ENCODE measurements at regions not wholly inside any gene's neighbourhood (a gene's known extent, or its start where the extent isn't known, plus 50 kb on each side); places are given as distances from the start of the nearest gene placed in this dataset.
"Not testable (repeated sequence)": the region's sequence is repeated elsewhere in the genome, so short reads cannot be mapped to it uniquely, and the experiment has no call there.

GRCh38 chr10:76815505-76815904 is 822.1 kb downstream of the KCNMA1 start:
- H3K4me3 ChIP-seq (ENCODE audit: low read depth, low read length); H3K9me3 ChIP-seq (ENCODE audit: control insufficient read depth, insufficient read depth, low read length); H3K4me1 ChIP-seq (ENCODE audit: control insufficient read depth, insufficient read depth, low read length); H3K27me3 ChIP-seq (ENCODE audit: control insufficient read depth, insufficient read depth, low read length); H3K36me3 ChIP-seq (ENCODE audit: control insufficient read depth, insufficient read depth, low read length); H3K9ac ChIP-seq (ENCODE audit: low read depth, low read length); H3K27ac ChIP-seq (ENCODE audit: low read depth, low read length): not testable (repeated sequence)

- Histone ChIP-seq H3K27ac (ENCODE audit: low read depth, low read length) (no peak overlapping the region), H3K4me1 (ENCODE audit: control insufficient read depth, insufficient read depth, low read length) (no peaks in the 10 kb centered on the region), H3K27me3 (ENCODE audit: control insufficient read depth, insufficient read depth, low read length) (no peaks in the 10 kb centered on the region), H3K36me3 (ENCODE audit: control insufficient read depth, insufficient read depth, low read length) (no peaks in the 10 kb centered on the region), H3K4me3 (ENCODE audit: low read depth, low read length) (no peak overlapping the region), H3K9me3 (ENCODE audit: control insufficient read depth, insufficient read depth, low read length) (no peaks in the 10 kb centered on the region), H3K9ac (ENCODE audit: low read depth, low read length) (no peak overlapping the region)
These were observed 826.2 kb downstream of the KCNMA1 start for GRCh38 chr10:76811430-76811829.

- Histone ChIP-seq H3K9me3 (ENCODE audit: control insufficient read depth, insufficient read depth, low read length) (no peaks in the 10 kb centered on the region), H3K4me1 (ENCODE audit: control insufficient read depth, insufficient read depth, low read length) (no peaks in the 10 kb centered on the region), H3K27ac (ENCODE audit: low read depth, low read length) (no peak overlapping the region), H3K27me3 (ENCODE audit: control insufficient read depth, insufficient read depth, low read length) (no peaks in the 10 kb centered on the region), H3K4me3 (ENCODE audit: low read depth, low read length) (no peak overlapping the region), H3K36me3 (ENCODE audit: control insufficient read depth, insufficient read depth, low read length) (no peaks in the 10 kb centered on the region), H3K9ac (ENCODE audit: low read depth, low read length) (no peak overlapping the region)
These were observed 849.2 kb downstream of the KCNMA1 start for GRCh38 chr10:76788452-76788811.

- H3K4me1 ChIP-seq (ENCODE audit: control insufficient read depth, insufficient read depth, low read length): no peaks in the 10 kb centered on the region
- no peak overlapping the region for H3K4me3 ChIP-seq (ENCODE audit: low read depth, low read length)
- no peak overlapping the region for H3K9ac ChIP-seq (ENCODE audit: low read depth, low read length)
- no peak overlapping the region for H3K27ac ChIP-seq (ENCODE audit: low read depth, low read length)
- H3K36me3 ChIP-seq (ENCODE audit: control insufficient read depth, insufficient read depth, low read length): no peaks in the 10 kb centered on the region
- H3K27me3 ChIP-seq (ENCODE audit: control insufficient read depth, insufficient read depth, low read length): no peaks in the 10 kb centered on the region
- H3K9me3 ChIP-seq (ENCODE audit: control insufficient read depth, insufficient read depth, low read length): 0 out of 2 replicates have a peak, but pooled peaks cover under 1% of the 10 kb centered on the region
These were observed 849.7 kb downstream of the KCNMA1 start for GRCh38 chr10:76787746-76788451.

GRCh38 chr10:76786504-76787072 is 851.0 kb downstream of the KCNMA1 start:
- Histone ChIP-seq H3K27me3 (ENCODE audit: control insufficient read depth, insufficient read depth, low read length) (no peaks in the 10 kb centered on the region), H3K9ac (ENCODE audit: low read depth, low read length) (no peak overlapping the region), H3K9me3 (ENCODE audit: control insufficient read depth, insufficient read depth, low read length) (peaks cover 5% of the 10 kb centered on the region; the same call in 1 of the 2 replicates), H3K27ac (ENCODE audit: low read depth, low read length) (no peak overlapping the region), H3K36me3 (ENCODE audit: control insufficient read depth, insufficient read depth, low read length) (no peaks in the 10 kb centered on the region), H3K4me1 (ENCODE audit: control insufficient read depth, insufficient read depth, low read length) (no peaks in the 10 kb centered on the region), H3K4me3 (ENCODE audit: low read depth, low read length) (no peak overlapping the region)

- H3K27ac ChIP-seq (ENCODE audit: low read depth, low read length): no peak overlapping the region
- H3K36me3 ChIP-seq (ENCODE audit: control insufficient read depth, insufficient read depth, low read length): no peaks in the 10 kb centered on the region
These were observed 853.5 kb downstream of the KCNMA1 start for GRCh38 chr10:76784076-76784475.

GRCh38 chr10:76779796-76780301 is 857.8 kb downstream of the KCNMA1 start:
- H3K4me3 ChIP-seq (ENCODE audit: low read depth, low read length): peak overlapping the region; percentile 44
- H3K4me1 ChIP-seq (ENCODE audit: control insufficient read depth, insufficient read depth, low read length): peaks cover 36% of the 10 kb centered on the region
- H3K9ac ChIP-seq (ENCODE audit: low read depth, low read length): peak overlapping the region; percentile 79
- H3K9me3 ChIP-seq (ENCODE audit: control insufficient read depth, insufficient read depth, low read length): peaks cover 13% of the 10 kb centered on the region
- no peaks in the 10 kb centered on the region for H3K36me3 ChIP-seq (ENCODE audit: control insufficient read depth, insufficient read depth, low read length)
- peak overlapping the region; percentile 99 for H3K27ac ChIP-seq (ENCODE audit: low read depth, low read length)
- H3K27me3 ChIP-seq (ENCODE audit: control insufficient read depth, insufficient read depth, low read length): no peaks in the 10 kb centered on the region

More at GRCh38 chr10:76784076-76784475, 853.5 kb downstream of the KCNMA1 start:
- Histone ChIP-seq H3K9me3 (ENCODE audit: control insufficient read depth, insufficient read depth, low read length) (peaks cover 5% of the 10 kb centered on the region; the same call in 1 of the 2 replicates), H3K27me3 (ENCODE audit: control insufficient read depth, insufficient read depth, low read length) (no peaks in the 10 kb centered on the region), H3K4me1 (ENCODE audit: control insufficient read depth, insufficient read depth, low read length) (peaks cover 16% of the 10 kb centered on the region), H3K9ac (ENCODE audit: low read depth, low read length) (no peak overlapping the region), H3K4me3 (ENCODE audit: low read depth, low read length) (no peak overlapping the region)

- no peaks in the 10 kb centered on the region for H3K27me3 ChIP-seq (ENCODE audit: control insufficient read depth, insufficient read depth, low read length)
- H3K4me3 ChIP-seq (ENCODE audit: low read depth, low read length): peak overlapping the region; percentile 44
- peak overlapping the region; percentile 79 for H3K9ac ChIP-seq (ENCODE audit: low read depth, low read length)
- H3K36me3 ChIP-seq (ENCODE audit: control insufficient read depth, insufficient read depth, low read length): no peaks in the 10 kb centered on the region
- peaks cover 36% of the 10 kb centered on the region for H3K4me1 ChIP-seq (ENCODE audit: control insufficient read depth, insufficient read depth, low read length)
- H3K9me3 ChIP-seq (ENCODE audit: control insufficient read depth, insufficient read depth, low read length): peaks cover 20% of the 10 kb centered on the region
- peak overlapping the region; percentile 99 for H3K27ac ChIP-seq (ENCODE audit: low read depth, low read length)
These were observed 858.5 kb downstream of the KCNMA1 start for GRCh38 chr10:76778914-76779795.

GRCh38 chr10:76774987-76775603 is 862.5 kb downstream of the KCNMA1 start:
- H3K9ac ChIP-seq (ENCODE audit: low read depth, low read length): no peak overlapping the region
- H3K9me3 ChIP-seq (ENCODE audit: control insufficient read depth, insufficient read depth, low read length): peaks cover 19% of the 10 kb centered on the region
- H3K27ac ChIP-seq (ENCODE audit: low read depth, low read length): no peak overlapping the region
- H3K27me3 ChIP-seq (ENCODE audit: control insufficient read depth, insufficient read depth, low read length): no peaks in the 10 kb centered on the region
- H3K36me3 ChIP-seq (ENCODE audit: control insufficient read depth, insufficient read depth, low read length): no peaks in the 10 kb centered on the region
- no peak overlapping the region for H3K4me3 ChIP-seq (ENCODE audit: low read depth, low read length)
- peaks cover 26% of the 10 kb centered on the region for H3K4me1 ChIP-seq (ENCODE audit: control insufficient read depth, insufficient read depth, low read length)

GRCh38 chr10:76769582-76769981 is 868.0 kb downstream of the KCNMA1 start:
- H3K9me3 ChIP-seq (ENCODE audit: control insufficient read depth, insufficient read depth, low read length): peaks cover 8% of the 10 kb centered on the region
- H3K27ac ChIP-seq (ENCODE audit: low read depth, low read length): no peak overlapping the region
- no peak overlapping the region for H3K9ac ChIP-seq (ENCODE audit: low read depth, low read length)
- no peak overlapping the region for H3K4me3 ChIP-seq (ENCODE audit: low read depth, low read length)
- no peaks in the 10 kb centered on the region for H3K27me3 ChIP-seq (ENCODE audit: control insufficient read depth, insufficient read depth, low read length)
- H3K4me1 ChIP-seq (ENCODE audit: control insufficient read depth, insufficient read depth, low read length): no peaks in the 10 kb centered on the region
- no peaks in the 10 kb centered on the region for H3K36me3 ChIP-seq (ENCODE audit: control insufficient read depth, insufficient read depth, low read length)
